UCSD-AML1 (cell line): ENCODE measurements at regions not wholly inside any gene's neighbourhood (a gene's known extent, or its start where the extent isn't known, plus 50 kb on each side); places are given as distances from the start of the nearest gene placed in this dataset.
A peak's percentile ranks its signal among the peaks of the same experiment; 100 is the strongest.
"Not testable (repeated sequence)": the region's sequence is repeated elsewhere in the genome, so short reads cannot be mapped to it uniquely, and the experiment has no call there.

Experiments
- DNase-seq: peaks from one replicate; lab custom pipeline; 2025; ENCODE audit not compliant: unreplicated experiment; lab: John Stamatoyannopoulos, UW

DNA sequence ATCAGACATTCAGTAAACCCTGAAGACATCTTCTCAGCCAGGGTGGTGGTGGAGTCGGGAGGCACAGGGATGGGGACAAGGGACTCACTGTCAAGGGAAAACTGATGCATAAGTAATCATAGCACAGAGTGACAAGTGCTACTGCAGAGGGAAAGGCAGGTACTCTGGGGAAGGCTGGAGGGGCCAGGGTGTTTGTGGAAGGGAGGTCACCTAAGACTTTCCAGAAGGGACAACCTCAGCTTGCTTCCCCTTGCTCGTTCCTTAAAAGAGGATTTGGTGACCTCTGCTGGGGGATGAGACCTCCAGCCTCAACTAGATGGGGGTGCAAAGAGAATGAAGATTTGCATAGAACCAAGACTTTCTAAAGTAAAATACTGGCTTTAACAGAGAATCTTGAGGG lies 99.5 kb downstream of the SLC4A3 start:
- no peak for DNase-seq

- no peak for DNase-seq
Observed at GRCh38 chr2:219727771-219728429, 100.5 kb downstream of the SLC4A3 start.

GRCh38 chr2:219728991-219729487 lies 101.6 kb downstream of the SLC4A3 start:
- no peak for DNase-seq

GRCh38 chr2:219731173-219731572 lies 103.7 kb downstream of the SLC4A3 start:
- DNase-seq = no peak

GRCh38 chr2:219733106-219733505 lies 105.7 kb downstream of the SLC4A3 start:
- no peak for DNase-seq

DNA sequence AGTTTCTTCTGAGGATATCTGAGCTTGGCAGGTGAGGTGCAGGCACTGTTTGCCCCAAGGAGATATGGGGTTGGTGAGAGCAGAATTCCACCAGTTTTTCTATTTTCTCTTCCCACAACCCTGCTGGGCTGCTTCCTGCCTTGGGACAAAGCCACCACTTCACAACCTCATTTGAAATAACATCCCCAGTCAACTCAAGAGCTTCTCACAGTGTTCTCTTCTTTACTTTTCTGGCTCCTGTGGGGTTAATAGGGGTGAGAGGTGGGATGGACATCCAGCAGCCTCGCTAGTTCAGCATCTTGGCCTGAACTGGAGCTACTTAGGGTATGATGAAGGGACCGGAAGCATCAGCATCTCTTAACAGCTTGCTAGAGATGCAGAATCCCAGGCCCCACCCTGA lies 106.3 kb downstream of the SLC4A3 start:
- DNase-seq = no peak

DNA sequence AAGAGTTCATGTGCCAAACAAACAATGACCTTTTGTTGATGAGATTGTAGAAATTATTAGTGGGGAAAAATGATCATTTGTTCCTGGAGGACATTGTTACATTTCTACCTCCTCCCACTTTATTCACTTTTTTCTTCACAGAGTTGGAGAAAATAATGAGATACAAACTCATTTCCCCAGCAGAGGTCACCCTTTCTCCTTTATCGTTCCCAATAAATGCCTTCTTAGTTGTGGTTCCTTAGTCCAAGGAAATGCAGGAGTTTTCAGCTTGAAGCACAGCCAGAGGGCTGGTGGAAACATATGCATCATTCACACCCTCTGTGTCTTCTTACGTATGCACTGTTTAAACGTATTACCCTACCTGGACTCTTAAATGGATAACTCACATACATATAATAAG lies 108.8 kb downstream of the SLC4A3 start:
- DNase-seq = no peak

GRCh38 chr2:219737270-219737691 lies 109.9 kb downstream of the SLC4A3 start:
- peak; percentile 12 for DNase-seq

DNA sequence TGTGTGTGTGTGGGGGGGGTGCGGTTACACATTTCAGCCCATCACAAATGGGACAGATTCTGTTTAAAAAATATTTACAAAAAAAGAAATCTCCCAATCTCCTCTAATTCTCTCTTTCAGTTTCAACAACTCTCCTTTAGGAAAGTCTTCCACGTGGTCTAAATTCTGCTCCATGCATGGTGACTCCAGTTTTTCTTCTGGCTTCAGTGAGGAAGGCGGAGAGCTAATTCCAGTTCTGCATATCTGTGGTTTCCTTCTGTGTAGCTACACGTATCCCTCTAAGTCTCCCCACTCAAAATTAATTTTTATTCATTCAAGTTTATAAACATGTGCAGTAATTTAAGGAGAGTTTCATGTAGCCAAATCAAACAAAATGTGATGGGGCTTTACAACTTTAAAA lies 111.6 kb downstream of the SLC4A3 start:
- no peak for DNase-seq

GRCh38 chr2:219739866-219740440 lies 112.5 kb downstream of the SLC4A3 start:
- no peak for DNase-seq

DNA sequence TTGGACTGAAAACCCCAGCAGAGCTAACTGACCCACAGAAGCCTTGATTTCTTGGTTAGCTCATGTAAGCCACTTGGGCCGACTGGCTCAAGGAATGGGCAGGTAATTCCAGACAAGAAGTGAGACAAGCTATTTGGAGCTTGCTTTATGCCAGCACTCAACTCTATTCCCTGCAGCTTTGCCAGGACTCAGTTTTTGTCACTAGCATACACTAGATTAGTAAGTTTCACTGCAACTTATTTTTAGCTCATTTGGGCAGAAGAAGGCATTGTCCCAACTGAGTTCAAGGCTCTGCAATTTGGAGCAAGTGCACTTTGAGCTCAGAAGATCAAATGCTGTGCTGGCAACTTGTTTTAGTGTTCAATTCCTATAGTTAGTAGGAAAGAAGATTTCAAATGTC lies 116.1 kb downstream of the SLC4A3 start:
- no peak for DNase-seq

DNA sequence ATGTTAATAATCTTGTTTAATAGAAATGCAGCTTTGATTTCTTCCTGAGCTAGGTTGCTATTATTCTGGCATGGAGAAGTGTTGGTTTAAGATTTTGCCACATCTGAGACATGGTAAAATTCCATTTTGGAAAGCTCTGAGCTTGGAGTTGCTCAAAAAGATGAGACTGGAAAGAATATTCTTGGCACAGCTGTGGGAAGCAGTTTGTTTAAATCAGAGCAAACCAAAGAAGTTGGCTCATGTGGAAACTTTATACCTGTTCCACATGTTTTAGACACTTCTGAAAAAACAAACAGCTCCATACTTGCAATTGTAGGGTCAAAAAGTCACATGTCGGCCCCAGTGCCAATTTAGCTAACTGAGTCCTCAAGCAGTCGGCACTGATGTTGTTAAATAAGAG lies 116.6 kb downstream of the SLC4A3 start:
- DNase-seq = no peak

DNA sequence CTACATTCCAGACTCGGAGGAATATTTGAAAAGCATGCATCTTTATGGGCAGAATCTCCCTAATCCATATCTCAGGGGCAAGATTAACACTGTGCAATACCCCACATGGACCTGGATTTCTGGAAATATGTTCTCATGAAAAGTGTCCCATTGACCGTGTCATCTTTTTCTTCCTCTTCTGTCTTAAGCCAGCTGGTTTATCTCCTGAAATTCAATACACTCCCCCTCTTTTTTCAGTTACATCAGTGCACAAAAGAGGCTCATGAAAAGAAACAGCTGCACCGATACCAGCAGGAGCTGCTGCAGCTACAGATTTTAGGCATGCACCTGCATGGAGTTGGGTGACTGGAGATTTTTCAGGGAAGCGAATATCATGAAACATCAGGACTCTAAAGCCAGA lies 117.2 kb downstream of the SLC4A3 start:
- DNase-seq = no peak

DNA sequence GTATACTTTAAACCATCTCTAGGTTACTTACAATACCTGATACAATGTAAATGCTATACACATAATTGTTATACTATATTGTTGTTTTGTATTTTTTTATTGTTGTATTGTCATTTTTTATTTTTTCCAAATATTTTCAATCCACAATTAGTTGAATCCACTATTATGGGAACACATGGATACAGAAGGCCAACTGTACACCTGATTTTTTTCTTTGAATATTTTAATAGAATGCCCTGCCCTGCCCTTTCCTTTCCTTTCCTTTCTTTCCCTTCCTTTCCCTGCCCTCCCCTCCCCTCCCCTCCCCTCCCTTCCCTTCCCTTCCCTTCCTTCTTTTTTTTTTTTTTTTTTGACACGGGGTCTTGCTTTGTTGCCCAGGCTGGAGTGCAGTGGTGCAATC lies 120.2 kb downstream of the SLC4A3 start:
- DNase-seq = no peak

GRCh38 chr2:219748671-219749570 lies 121.5 kb downstream of the SLC4A3 start:
- DNase-seq = no peak

- not testable (repeated sequence) for DNase-seq
Observed at GRCh38 chr2:219751121-219751520, 123.7 kb downstream of the SLC4A3 start.

DNA sequence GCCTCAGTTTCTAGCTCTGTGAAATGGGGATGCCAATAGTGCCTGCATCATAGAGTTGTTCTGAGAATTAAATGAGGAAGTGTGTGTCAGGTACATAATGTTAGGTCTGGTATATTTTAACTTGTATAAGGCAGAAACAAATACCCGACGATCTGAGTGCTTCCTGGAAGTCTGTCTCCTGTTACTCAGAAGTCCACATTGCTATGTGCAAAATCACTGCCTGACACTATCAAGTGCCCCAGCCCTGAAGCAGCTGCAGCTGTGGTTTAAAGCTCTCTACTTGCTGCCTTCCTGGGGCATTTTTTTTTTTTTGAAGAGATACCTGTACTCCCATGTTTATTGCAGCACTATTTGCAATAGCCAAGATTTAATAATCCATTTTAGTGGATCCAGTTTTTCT lies 125.3 kb downstream of the SLC4A3 start:
- no peak for DNase-seq

- DNase-seq = no peak
Observed at GRCh38 chr2:219758907-219759680, 131.7 kb downstream of the SLC4A3 start.

GRCh38 chr2:219759801-219760200 lies 132.4 kb downstream of the SLC4A3 start:
- no peak for DNase-seq

GRCh38 chr2:219765231-219765911 lies 137.9 kb downstream of the SLC4A3 start:
- DNase-seq = no peak

- no peak for DNase-seq
Observed at GRCh38 chr2:219766658-219767057, 139.2 kb downstream of the SLC4A3 start.
